Endothelial cell of umbilical vein (primary cell): ENCODE measurements at regions not wholly inside any gene's neighbourhood (a gene's known extent, or its start where the extent isn't known, plus 50 kb on each side); places are given as distances from the start of the nearest gene placed in this dataset.

Experiments
- BruUV-seq: library from RNA; stranded (reverse); fragments of 400-500 nt; replicated peaks from 2 replicates; lab custom pipeline; 2021; lab: Mats Ljungman, UMichigan
- CTCF ChIA-PET: fragments of 300-600, 350-600 bp; sonication (Branson Sonifier 250); formaldehyde crosslinking; loops from one replicate; lab custom pipeline; 2021; ENCODE audit warnings: antibody characterized with exemption, inconsistent platforms; lab: Charles Lee
- POLR2A ChIA-PET: fragments of 300-600, 350-600 bp; sonication (Branson Sonifier 250); formaldehyde crosslinking; loops from one replicate; lab custom pipeline; 2021; ENCODE audit warnings: antibody characterized with exemption, inconsistent platforms; lab: Charles Lee
- DNase-seq: peaks from one replicate; pipeline ENCODE4 v3.0.0-alpha.2; 2011; ENCODE audit warnings: low read depth, low spot score
- FAIRE-seq: peaks from 2 replicates; lab custom pipeline; 2011; peaks lifted over from hg19 to GRCh38; lab: Jason Lieb, UNC
- H2AFZ ChIP-seq: 2 replicates; pipeline ENCODE4 v1.6.0; 2012; ENCODE audit warnings: low read depth, low read length, control low read depth, inconsistent platforms
- H3K27ac ChIP-seq: 2 replicates; pipeline ENCODE4 v1.5.1; 2011; ENCODE audit warnings: low read depth, mild to moderate bottlenecking, control low read depth, low read length, moderate library complexity; ENCODE audit not compliant: insufficient read depth
- H3K27me3 ChIP-seq, 2 experiments: 2 replicates each; pipeline versions ENCODE4 v1.6.0 to v1.6.1; 2011; ENCODE audit warnings: low read length in 2 of 2, mixed read lengths in 1 of 2; ENCODE audit not compliant: control insufficient read depth in 2 of 2, insufficient read depth in 2 of 2
- H3K36me3 ChIP-seq, 2 experiments: 2 replicates in 1 of 2; 3 replicates in 1 of 2; pipeline ENCODE4 v1.5.1; 2011; ENCODE audit warnings: low read length in 2 of 2, mild to moderate bottlenecking in 1 of 2, moderate library complexity in 1 of 2; ENCODE audit not compliant: control insufficient read depth in 2 of 2, insufficient read depth in 2 of 2; ENCODE audit errors: extremely low read depth in 1 of 2
- H3K4me1 ChIP-seq: 3 replicates; pipeline ENCODE4 v1.5.1; 2011; ENCODE audit warnings: mild to moderate bottlenecking, low read length; ENCODE audit not compliant: control insufficient read depth, insufficient read depth; ENCODE audit errors: extremely low read depth
- H3K4me2 ChIP-seq: 2 replicates; pipeline ENCODE4 v1.6.1; 2011; ENCODE audit warnings: low read length, control low read depth, mixed read lengths; ENCODE audit not compliant: insufficient read depth
- H3K4me3 ChIP-seq, 3 experiments: fragments of 200-600 bp in 1 of 3; sonication (generic), shearing (Covaris generic) in 1 of 3; replicated peaks in 1 of 3; 2 replicates each; pipeline ENCODE4 v1.5.1; 2011 to 2016; ENCODE audit warnings: control low read depth in 3 of 3, low read length in 3 of 3, mild to moderate bottlenecking in 2 of 3, inconsistent platforms in 1 of 3, low read depth in 1 of 3, moderate library complexity in 1 of 3; ENCODE audit not compliant: insufficient read depth in 1 of 3
- H3K79me2 ChIP-seq: 2 replicates; pipeline ENCODE4 v1.6.0; 2012; ENCODE audit warnings: low read length, inconsistent platforms; ENCODE audit not compliant: control insufficient read depth, insufficient read depth
- H3K9ac ChIP-seq: replicated peaks from 2 replicates; pipeline ENCODE3; 2011; ENCODE audit warnings: low read length, control low read depth; ENCODE audit not compliant: insufficient read depth; ENCODE audit errors: extremely low read depth
- H3K9me1 ChIP-seq: replicated peaks from 3 replicates; pipeline ENCODE4 v1.6.0; 2011; ENCODE audit warnings: mild to moderate bottlenecking, low read length; ENCODE audit not compliant: control insufficient read depth, insufficient read depth; ENCODE audit errors: extremely low read depth
- H3K9me3 ChIP-seq: replicated peaks from 2 replicates; pipeline ENCODE4 v1.5.1; 2012; ENCODE audit warnings: low read length, inconsistent platforms; ENCODE audit not compliant: control insufficient read depth, insufficient read depth
- H4K20me1 ChIP-seq: replicated peaks from 2 replicates; pipeline ENCODE3; 2011; ENCODE audit warnings: mild to moderate bottlenecking, low read length; ENCODE audit not compliant: control insufficient read depth, insufficient read depth; ENCODE audit errors: extremely low read depth
- EZH2 ChIP-seq: IDR thresholded peaks from 2 replicates; pipeline ENCODE4 v1.6.1; 2012; ENCODE audit warnings: borderline replicate concordance, low read depth, mild to moderate bottlenecking, moderate library complexity, low read length, inconsistent platforms; ENCODE audit not compliant: severe bottlenecking
- FOS ChIP-seq: IDR thresholded peaks from 2 replicates; pipeline ENCODE4 v1.6.1; 2011; ENCODE audit warnings: mild to moderate bottlenecking, low read length, moderate library complexity, borderline replicate concordance; ENCODE audit not compliant: insufficient read depth
- GATA2 ChIP-seq: IDR thresholded peaks from 2 replicates; pipeline ENCODE4 v1.7.0; 2011; ENCODE audit warnings: low read depth, mild to moderate bottlenecking, moderate library complexity, mixed read lengths, low read length; ENCODE audit not compliant: insufficient read length, insufficient read depth
- JUN ChIP-seq: IDR thresholded peaks from 2 replicates; pipeline ENCODE4 v1.6.1; 2011; ENCODE audit warnings: borderline replicate concordance, low read depth; ENCODE audit not compliant: insufficient read length, insufficient read depth
- MYC ChIP-seq: IDR thresholded peaks from one replicate; pipeline ENCODE4 v1.6.1; 2011; ENCODE audit warnings: mild to moderate bottlenecking, low read depth, low read length
- POLR2A ChIP-seq: IDR thresholded peaks from 2 replicates; pipeline ENCODE4 v1.6.1; 2012; ENCODE audit warnings: low read depth, mild to moderate bottlenecking, control low read depth, low read length
- POLR2AphosphoS5 ChIP-seq: IDR thresholded peaks from 2 replicates; pipeline ENCODE4 v1.6.1; 2012; ENCODE audit warnings: low read depth, mild to moderate bottlenecking, control low read depth, low read length, moderate library complexity; ENCODE audit not compliant: insufficient read depth
- dilution Hi-C: fragments of 300-500 bp; cut with MboI; formaldehyde crosslinking; loops from one replicate; pipeline ENCODE4 v1.15.0; 2019; ENCODE audit warnings: low sequenced_read_pairs; ENCODE audit not compliant: extremely low pct_ligation_motif_present
- intact Hi-C: fragments of 100-400 bp; cut with micrococcal nuclease; formaldehyde crosslinking; loops from one replicate; pipeline ENCODE4 v1.10.0; 2022
- TF ChIP-seq, protein P1 (sequence below): IDR thresholded peaks from 2 replicates; pipeline ENCODE4 v1.6.1; 2011; ENCODE audit not compliant: insufficient read depth, insufficient read length
- TF ChIP-seq, protein P2 (sequence below), 2 donors: IDR thresholded peaks; 1 replicate in 1 of 2; 2 replicates in 1 of 2; pipeline ENCODE4 v1.5.1; 2011; ENCODE audit warnings: low read length in 2 of 2, mild to moderate bottlenecking in 2 of 2, moderate library complexity in 2 of 2, control low read depth in 1 of 2, inconsistent platforms in 1 of 2, low read depth in 1 of 2; ENCODE audit not compliant: insufficient read depth in 1 of 2; ENCODE audit errors: extremely low read depth in 1 of 2

DNA sequence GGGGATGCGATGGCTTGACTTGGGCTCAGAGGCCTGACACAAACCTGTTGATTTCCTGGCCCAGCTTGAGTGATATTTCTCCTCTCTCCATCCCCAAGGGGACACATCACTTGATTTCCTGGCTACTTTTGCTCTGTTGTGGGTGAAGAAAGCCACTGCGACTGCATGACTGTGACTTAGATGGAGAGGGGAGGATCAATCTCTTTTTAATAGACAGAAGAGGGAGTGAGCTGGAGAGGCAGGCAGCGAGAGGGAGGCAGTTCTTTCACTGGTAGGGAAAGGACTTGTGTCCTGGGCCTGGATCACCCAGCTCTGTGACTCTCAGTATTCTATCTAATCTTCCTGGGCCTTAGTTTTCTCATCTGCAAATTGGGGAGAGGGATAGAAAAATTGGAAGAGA is 189.8 kb upstream of the RGMA start:
- dilution Hi-C loops: no loop called here
- no peaks in the 10 kb centered on the region for H3K4me1 ChIP-seq

More for the DNA sequence above, 189.8 kb upstream of the RGMA start:
- no TSS peak for BruUV-seq
- Histone ChIP-seq H3K9me3 (peaks cover 9% of the 10 kb centered on the region), H3K4me3 (no peak overlapping the region), H3K36me3 (no peaks in the 10 kb centered on the region), H3K4me2 (no peak overlapping the region), H4K20me1 (no peaks in the 10 kb centered on the region), H3K27me3 (no peaks in the 10 kb centered on the region), H3K27ac (no peak overlapping the region), H2AFZ (no peak overlapping the region), H3K9me1 (no peaks in the 10 kb centered on the region), H3K79me2 (no peaks in the 10 kb centered on the region), H3K9ac (no peak overlapping the region)
- DNase-seq: no peak
- no peak for FAIRE-seq
- intact Hi-C loops: no loop called here
- CTCF ChIA-PET: no interaction called here
- TF ChIP-seq POLR2AphosphoS5 (no peak), EZH2 (no peak), POLR2A (no peak), GATA2 (no peak), JUN (no peak), FOS (no peak), MYC (no peak)
- TF ChIP-seq, protein P1, sequence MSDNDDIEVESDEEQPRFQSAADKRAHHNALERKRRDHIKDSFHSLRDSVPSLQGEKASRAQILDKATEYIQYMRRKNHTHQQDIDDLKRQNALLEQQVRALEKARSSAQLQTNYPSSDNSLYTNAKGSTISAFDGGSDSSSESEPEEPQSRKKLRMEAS: no peak
- TF ChIP-seq, protein P2, sequence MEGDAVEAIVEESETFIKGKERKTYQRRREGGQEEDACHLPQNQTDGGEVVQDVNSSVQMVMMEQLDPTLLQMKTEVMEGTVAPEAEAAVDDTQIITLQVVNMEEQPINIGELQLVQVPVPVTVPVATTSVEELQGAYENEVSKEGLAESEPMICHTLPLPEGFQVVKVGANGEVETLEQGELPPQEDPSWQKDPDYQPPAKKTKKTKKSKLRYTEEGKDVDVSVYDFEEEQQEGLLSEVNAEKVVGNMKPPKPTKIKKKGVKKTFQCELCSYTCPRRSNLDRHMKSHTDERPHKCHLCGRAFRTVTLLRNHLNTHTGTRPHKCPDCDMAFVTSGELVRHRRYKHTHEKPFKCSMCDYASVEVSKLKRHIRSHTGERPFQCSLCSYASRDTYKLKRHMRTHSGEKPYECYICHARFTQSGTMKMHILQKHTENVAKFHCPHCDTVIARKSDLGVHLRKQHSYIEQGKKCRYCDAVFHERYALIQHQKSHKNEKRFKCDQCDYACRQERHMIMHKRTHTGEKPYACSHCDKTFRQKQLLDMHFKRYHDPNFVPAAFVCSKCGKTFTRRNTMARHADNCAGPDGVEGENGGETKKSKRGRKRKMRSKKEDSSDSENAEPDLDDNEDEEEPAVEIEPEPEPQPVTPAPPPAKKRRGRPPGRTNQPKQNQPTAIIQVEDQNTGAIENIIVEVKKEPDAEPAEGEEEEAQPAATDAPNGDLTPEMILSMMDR (IDR thresholded peaks at IDR 0.05; ENCODE audit: extremely low read depth in 1 of 2, insufficient read depth in 1 of 2, low read depth in 1 of 2, low read length in 2 of 2): no peak
- POLR2A ChIA-PET: no interaction called here
